ENCODE measurements at regions not wholly inside any gene's neighbourhood (a gene's known extent, or its start where the extent isn't known, plus 50 kb on each side); places are given as distances from the start of the nearest gene placed in this dataset.

- Histone ChIP-seq H3K4me1 (ENCODE audit: control insufficient read depth, insufficient read depth, low read length) (no peaks in the 10 kb centered on the region), H3K9me1 (ENCODE audit: insufficient read depth, low read length) (no peaks in the 10 kb centered on the region), H3K9me3 (ENCODE audit: control insufficient read depth, insufficient read depth, low read length) (peaks cover 8% of the 10 kb centered on the region; the same call in 1 of the 2 replicates), H4K91ac (ENCODE audit: insufficient read depth, low read depth, low read length) (no peak overlapping the region), H4K20me1 (ENCODE audit: insufficient read depth, low read length) (no peaks in the 10 kb centered on the region), H4K5ac (ENCODE audit: low read depth, low read length) (no peak overlapping the region), H4K8ac (ENCODE audit: low read depth in 2 of 2, low read length in 2 of 2) (no peak overlapping the region), H3K18ac (ENCODE audit: low read depth, low read length) (no peak overlapping the region), H3K23ac (ENCODE audit: low read depth, low read length) (no peak overlapping the region), H3K36me3 (ENCODE audit: control insufficient read depth, insufficient read depth, low read length) (no peaks in the 10 kb centered on the region), H3K4me2 (ENCODE audit: low read depth, low read length) (no peak overlapping the region), H3K4ac (ENCODE audit: low read depth, low read length) (no peak overlapping the region), H2AFZ (replicated peaks; ENCODE audit: low read length, poor library complexity) (no peak overlapping the region), H2BK5ac (ENCODE audit: low read depth, low read length, poor library complexity, severe bottlenecking) (no peak overlapping the region), H3K27ac (ENCODE audit: insufficient read depth, low read length) (no peak overlapping the region), H3K79me1 (ENCODE audit: low read depth in 1 of 2, low read length in 2 of 2) (no peaks in the 10 kb centered on the region), H2AK9ac (replicated peaks; ENCODE audit: low read depth, low read length, poor library complexity) (peak overlapping the region; percentile 30), H3K4me3 (ENCODE audit: insufficient read depth, low read depth, low read length) (no peak overlapping the region), H2BK20ac (ENCODE audit: low read depth, low read length) (no peak overlapping the region), H2AK5ac (ENCODE audit: low read depth, low read length) (no peak overlapping the region), H3K27me3 (ENCODE audit: control insufficient read depth, insufficient read depth, low read length) (no peaks in the 10 kb centered on the region), H2BK120ac (ENCODE audit: low read depth, low read length) (no peak overlapping the region), H3K14ac (replicated peaks; ENCODE audit: low read depth, low read length) (no peak overlapping the region), H3K9ac (ENCODE audit: low read depth, low read length) (no peak overlapping the region), H3K56ac (ENCODE audit: extremely low read depth, insufficient read depth, low read length) (no peak overlapping the region), H2BK15ac (ENCODE audit: low read depth, low read length) (no peak overlapping the region)
- no TSS peak for BruUV-seq (replicated peaks)
- ChIA-PET CTCF (no interaction called here), POLR2A (ENCODE audit: unreplicated experiment) (no interaction called here)
- 11% methylated on average over 3 of the region's 3 CpGs; no CpG with 5 or more reads in 1 of the 2 experiments for WGBS, 2 experiments (ENCODE audit: extremely low coverage in 2 of 2, insufficient read length in 1 of 2)
- no peak for DNase-seq
- dilution Hi-C loops (cut with HindIII; ENCODE audit: low sequenced_read_pairs, unreplicated experiment) (no loop called here), in situ Hi-C loops (cut with MboI; ENCODE audit: low sequenced_read_pairs) (no loop called here), intact Hi-C loops (cut with micrococcal nuclease) (no loop called here)
- TF ChIP-seq NFE2L2 (IDR thresholded peaks at IDR 0.05; ENCODE audit: low read depth, low read length) (no peak), BHLHE40 (IDR thresholded peaks at IDR 0.05; ENCODE audit: low read depth, low read length) (no peak), RFX5 (IDR thresholded peaks at IDR 0.05; ENCODE audit: low read depth, low read length) (no peak), FOS (IDR thresholded peaks at IDR 0.05; ENCODE audit: low read depth, low read length) (no peak), POLR2A (IDR thresholded peaks at IDR 0.05; ENCODE audit: low read depth, low read length) (no peak), USF2 (IDR thresholded peaks at IDR 0.05; ENCODE audit: low read depth, low read length) (no peak), SMC3 (IDR thresholded peaks at IDR 0.05; ENCODE audit: low read depth, low read length) (no peak), MAZ (IDR thresholded peaks at IDR 0.05; ENCODE audit: borderline replicate concordance, low read depth, low read length) (no peak), CHD1 (IDR thresholded peaks at IDR 0.05; ENCODE audit: low read depth, low read length) (no peak), MXI1 (IDR thresholded peaks at IDR 0.05; ENCODE audit: borderline replicate concordance, low read depth, low read length) (no peak), CTCF (conservative IDR thresholded peaks at IDR 0.05; ENCODE audit: low read depth, low read length) (no peak), RCOR1 (IDR thresholded peaks at IDR 0.05; ENCODE audit: insufficient replicate concordance, low read length) (no peak), CEBPB (IDR thresholded peaks at IDR 0.05; ENCODE audit: low read depth, low read length) (no peak), RAD21 (IDR thresholded peaks at IDR 0.05; ENCODE audit: low read length) (no peak), MAFK (IDR thresholded peaks at IDR 0.05; ENCODE audit: low read depth, low read length) (no peak)
- TF ChIP-seq, protein P1, sequence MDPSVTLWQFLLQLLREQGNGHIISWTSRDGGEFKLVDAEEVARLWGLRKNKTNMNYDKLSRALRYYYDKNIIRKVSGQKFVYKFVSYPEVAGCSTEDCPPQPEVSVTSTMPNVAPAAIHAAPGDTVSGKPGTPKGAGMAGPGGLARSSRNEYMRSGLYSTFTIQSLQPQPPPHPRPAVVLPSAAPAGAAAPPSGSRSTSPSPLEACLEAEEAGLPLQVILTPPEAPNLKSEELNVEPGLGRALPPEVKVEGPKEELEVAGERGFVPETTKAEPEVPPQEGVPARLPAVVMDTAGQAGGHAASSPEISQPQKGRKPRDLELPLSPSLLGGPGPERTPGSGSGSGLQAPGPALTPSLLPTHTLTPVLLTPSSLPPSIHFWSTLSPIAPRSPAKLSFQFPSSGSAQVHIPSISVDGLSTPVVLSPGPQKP (IDR thresholded peaks at IDR 0.05; ENCODE audit: borderline replicate concordance, low read depth, low read length) = no peak
- no peak for ATAC-seq (ENCODE audit: low read depth)
Measured at GRCh38 chr17:34006126-34006525, 249.0 kb upstream of the CCL2 start.

Data from IMR-90 (cell line).